HCT116 (cell line): ENCODE measurements at regions not wholly inside any gene's neighbourhood (a gene's known extent, or its start where the extent isn't known, plus 50 kb on each side); places are given as distances from the start of the nearest gene placed in this dataset.

Source experiments
- ATAC-seq: fragments of 200-7000 bp; cut with Tn5 transposase; 2 replicates; pipeline ENCODE4 v1.9.1; 2020; ENCODE audit warnings: mild to moderate bottlenecking, moderate library complexity
- BruUV-seq: library from RNA; stranded (reverse); fragments of 400-500 nt; replicated peaks from 2 replicates; lab custom pipeline; 2021; lab: Mats Ljungman, UMichigan
- CTCF ChIA-PET: fragments of 300-600 bp; sonication (Branson Sonifier 250); formaldehyde crosslinking; loops from one replicate; lab custom pipeline; 2021; ENCODE audit warnings: antibody characterized with exemption; lab: Charles Lee
- POLR2A ChIA-PET: fragments of 300-600, 350-600 bp; sonication (Branson Sonifier 250); formaldehyde crosslinking; loops from one replicate; lab custom pipeline; 2021; ENCODE audit warnings: antibody characterized with exemption; lab: Charles Lee
- RAD21 ChIA-PET, 2 experiments: fragments of 300-600 bp; sonication (Branson Sonifier 250); formaldehyde crosslinking; loops; one replicate each; lab custom pipeline; 2023; ENCODE audit warnings: low total read pairs in 2 of 2; ENCODE audit not compliant: uncharacterized antibody in 2 of 2, unreplicated experiment in 2 of 2, low non-redundant PET in 1 of 2; lab: Charles Lee
- DNase-seq: peaks from one replicate; pipeline ENCODE4 v3.0.0-alpha.2; 2010; ENCODE audit warnings: low read depth, low spot score
- H2AFZ ChIP-seq: fragments of 200-600 bp; shearing (Covaris generic), sonication (generic); 2 replicates; pipeline ENCODE4 v1.6.1; 2017; ENCODE audit warnings: low read depth, mixed run types, mixed read lengths, antibody characterized with exemption, low read length; ENCODE audit not compliant: poor library complexity, severe bottlenecking
- H3K27ac ChIP-seq: 2 replicates; pipeline ENCODE4 v1.5.1; 2012; ENCODE audit warnings: low read depth, low read length
- H3K27me3 ChIP-seq: fragments of 200-600 bp; sonication (generic); 2 replicates; pipeline ENCODE4 v1.6.1; 2016; ENCODE audit warnings: mixed run types, low read length, mixed read lengths; ENCODE audit not compliant: insufficient read depth
- H3K36me3 ChIP-seq, 2 experiments: fragments of 200-500 bp in 1 of 2; fragments of 200-600 bp in 1 of 2; sonication (Bioruptor generic) in 1 of 2; sonication (generic) in 1 of 2; 2 replicates each; pipeline versions ENCODE4 v1.5.1 to v1.6.1; 2014 to 2016; ENCODE audit warnings: low read length in 2 of 2, inconsistent platforms in 1 of 2, mixed read lengths in 1 of 2, mixed run types in 1 of 2; ENCODE audit not compliant: insufficient read depth in 2 of 2, control insufficient read depth in 1 of 2
- H3K4me1 ChIP-seq, 2 experiments: fragments of 200-600 bp in 1 of 2; sonication (generic) in 1 of 2; 2 replicates each; pipeline versions ENCODE4 v1.5.1 to v1.6.1; 2012 to 2017; ENCODE audit warnings: low read length in 2 of 2, inconsistent platforms in 1 of 2, mild to moderate bottlenecking in 1 of 2, mixed read lengths in 1 of 2, mixed run types in 1 of 2, moderate library complexity in 1 of 2; ENCODE audit not compliant: insufficient read depth in 2 of 2, control insufficient read depth in 1 of 2
- H3K4me2 ChIP-seq: fragments of 200-600 bp; sonication (generic); 2 replicates; pipeline ENCODE4 v1.6.1; 2017; ENCODE audit warnings: mixed run types, low read length, mixed read lengths
- H3K4me3 ChIP-seq, 2 experiments: fragments of 200-600 bp in 1 of 2; sonication (generic) in 1 of 2; replicated peaks in 1 of 2; 2 replicates each; pipeline ENCODE4 v1.5.1; 2011 to 2016; ENCODE audit warnings: low read length in 2 of 2, control low read depth in 1 of 2, low read depth in 1 of 2, mild to moderate bottlenecking in 1 of 2, mixed read lengths in 1 of 2, mixed run types in 1 of 2
- H3K79me2 ChIP-seq: fragments of 200-600 bp; sonication (generic); 2 replicates; pipeline ENCODE4 v1.6.1; 2017; ENCODE audit warnings: mild to moderate bottlenecking, mixed run types, low read length, moderate library complexity, mixed read lengths; ENCODE audit not compliant: insufficient read depth
- H3K9ac ChIP-seq: fragments of 200-600 bp; sonication (generic); 2 replicates; pipeline ENCODE4 v1.6.1; 2016; ENCODE audit warnings: low read length, mixed read lengths
- H3K9me2 ChIP-seq: fragments of 200-600 bp; sonication (generic), shearing (Covaris generic); 2 replicates; pipeline ENCODE4 v1.6.1; 2017; ENCODE audit warnings: mixed run types, mild to moderate bottlenecking, moderate library complexity; ENCODE audit not compliant: insufficient read depth
- H3K9me3 ChIP-seq, 2 experiments: fragments of 200-500 bp in 1 of 2; fragments of 200-600 bp in 1 of 2; sonication (Bioruptor generic) in 1 of 2; sonication (generic) in 1 of 2; 2 replicates each; pipeline ENCODE4 v1.6.1; 2014 to 2017; ENCODE audit warnings: low read length in 2 of 2, mixed read lengths in 2 of 2, inconsistent platforms in 1 of 2, low read depth in 1 of 2, mild to moderate bottlenecking in 1 of 2, mixed run types in 1 of 2, moderate library complexity in 1 of 2; ENCODE audit not compliant: control insufficient read depth in 1 of 2, insufficient read depth in 1 of 2
- H4K20me1 ChIP-seq: fragments of 200-600 bp; sonication (generic), shearing (Covaris generic); 2 replicates; pipeline ENCODE4 v1.6.1; 2017; ENCODE audit warnings: mixed run types, mild to moderate bottlenecking, moderate library complexity; ENCODE audit not compliant: insufficient read depth
- EZH2 ChIP-seq: fragments of 200-600 bp; sonication (generic); IDR thresholded peaks from 2 replicates; pipeline ENCODE4 v1.6.1; 2017; ENCODE audit warnings: antibody characterized with exemption, mixed run types
- EZH2phosphoT487 ChIP-seq: fragments of 200-600 bp; IDR thresholded peaks from 2 replicates; pipeline ENCODE4 v1.6.1; 2018; ENCODE audit warnings: antibody characterized with exemption, borderline replicate concordance
- FOSL1 ChIP-seq: IDR thresholded peaks from 2 replicates; pipeline ENCODE4 v1.6.1; 2012; ENCODE audit warnings: low read depth
- TCF7L2 ChIP-seq: IDR thresholded peaks from 2 replicates; pipeline ENCODE4 v1.7.0; 2011; ENCODE audit warnings: borderline replicate concordance, inconsistent platforms; ENCODE audit not compliant: insufficient read depth, insufficient read length; ENCODE audit errors: extremely low read depth
- ZFX ChIP-seq: fragments of 450-650 bp; IDR thresholded peaks from 2 replicates; pipeline ENCODE4 v1.6.1; 2017
- ZNF274 ChIP-seq: fragments of 200-500 bp; sonication (Bioruptor generic); IDR thresholded peaks from 2 replicates; pipeline ENCODE4 v1.6.1; 2014; ENCODE audit warnings: mild to moderate bottlenecking, low read depth, low read length, inconsistent platforms
- intact Hi-C: fragments of 100-400 bp; cut with micrococcal nuclease; formaldehyde crosslinking; loops from 2 replicates; pipeline ENCODE4 v1.10.0; 2022
- TF ChIP-seq, protein P1 (sequence below): IDR thresholded peaks from 2 replicates; pipeline ENCODE4 v1.6.1; 2012
- TF ChIP-seq, protein P2 (sequence below): IDR thresholded peaks from 2 replicates; pipeline ENCODE4 v1.6.1; 2012
- TF ChIP-seq, protein P3 (sequence below): IDR thresholded peaks from 2 replicates; pipeline ENCODE4 v1.6.1; 2011; ENCODE audit warnings: mild to moderate bottlenecking, low read length, moderate library complexity; ENCODE audit not compliant: insufficient replicate concordance; ENCODE audit errors: extremely low read depth
- TF ChIP-seq, protein P4 (sequence below): IDR thresholded peaks from 2 replicates; pipeline ENCODE4 v1.6.1; 2012; ENCODE audit warnings: low read depth

DNA sequence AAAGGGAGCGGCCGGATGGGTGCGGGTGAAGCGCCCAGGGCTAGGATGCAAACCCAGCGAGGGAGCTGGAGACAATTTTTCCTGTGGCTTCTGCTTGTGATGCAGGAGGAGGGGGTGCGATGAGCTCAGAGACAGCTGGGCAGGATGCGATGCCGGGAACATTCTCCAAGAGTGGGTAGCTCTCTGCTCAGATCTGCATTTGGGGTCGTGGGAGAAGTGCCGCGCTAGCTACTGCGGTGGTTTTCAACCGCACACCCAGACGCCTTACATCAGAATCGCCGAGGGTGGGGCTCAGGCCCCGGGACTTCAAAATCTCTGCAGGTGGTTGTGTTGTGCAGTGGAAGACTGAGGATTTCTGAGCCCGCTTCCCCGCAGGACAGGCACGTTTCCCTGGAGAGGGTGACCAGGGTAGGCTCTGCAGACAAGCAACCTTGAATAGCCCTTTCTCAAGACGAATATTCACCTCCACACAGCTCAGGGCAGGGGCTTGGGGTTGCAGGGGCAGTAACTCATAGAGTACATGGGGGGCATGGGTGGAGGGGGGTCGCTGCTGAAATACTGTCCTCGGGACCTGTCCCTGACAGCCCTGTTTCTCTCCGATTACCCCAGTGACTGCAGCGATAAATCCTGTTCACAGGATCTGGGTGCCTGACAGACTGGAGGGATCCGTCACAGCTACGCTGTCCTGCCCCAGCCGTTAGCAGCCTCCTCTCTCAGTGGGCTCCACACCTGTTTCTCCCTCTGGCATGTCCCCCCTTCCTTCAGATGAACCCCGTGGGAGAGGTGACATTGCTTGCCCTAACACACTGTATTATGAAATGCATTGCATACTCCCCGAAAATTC is 63.3 kb downstream of the HAPSTR1 start:
- ChIA-PET RAD21 (no interaction called here), POLR2A (interaction anchor here (0.6 kb wide), 1 partner anchor 115 kb away, joined by 4 read pairs; no protein-coding TSS in a partner anchor), CTCF (no interaction called here)
- TF ChIP-seq, protein P1, sequence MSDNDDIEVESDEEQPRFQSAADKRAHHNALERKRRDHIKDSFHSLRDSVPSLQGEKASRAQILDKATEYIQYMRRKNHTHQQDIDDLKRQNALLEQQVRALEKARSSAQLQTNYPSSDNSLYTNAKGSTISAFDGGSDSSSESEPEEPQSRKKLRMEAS, result no peak
- TF ChIP-seq EZH2 (no peak), ZNF274 (no peak), ZFX (no peak), TCF7L2 (no peak), FOSL1 (no peak), EZH2phosphoT487 (no peak)
- TF ChIP-seq, protein P2, sequence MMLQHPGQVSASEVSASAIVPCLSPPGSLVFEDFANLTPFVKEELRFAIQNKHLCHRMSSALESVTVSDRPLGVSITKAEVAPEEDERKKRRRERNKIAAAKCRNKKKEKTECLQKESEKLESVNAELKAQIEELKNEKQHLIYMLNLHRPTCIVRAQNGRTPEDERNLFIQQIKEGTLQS, result no peak
- TF ChIP-seq, protein P3, sequence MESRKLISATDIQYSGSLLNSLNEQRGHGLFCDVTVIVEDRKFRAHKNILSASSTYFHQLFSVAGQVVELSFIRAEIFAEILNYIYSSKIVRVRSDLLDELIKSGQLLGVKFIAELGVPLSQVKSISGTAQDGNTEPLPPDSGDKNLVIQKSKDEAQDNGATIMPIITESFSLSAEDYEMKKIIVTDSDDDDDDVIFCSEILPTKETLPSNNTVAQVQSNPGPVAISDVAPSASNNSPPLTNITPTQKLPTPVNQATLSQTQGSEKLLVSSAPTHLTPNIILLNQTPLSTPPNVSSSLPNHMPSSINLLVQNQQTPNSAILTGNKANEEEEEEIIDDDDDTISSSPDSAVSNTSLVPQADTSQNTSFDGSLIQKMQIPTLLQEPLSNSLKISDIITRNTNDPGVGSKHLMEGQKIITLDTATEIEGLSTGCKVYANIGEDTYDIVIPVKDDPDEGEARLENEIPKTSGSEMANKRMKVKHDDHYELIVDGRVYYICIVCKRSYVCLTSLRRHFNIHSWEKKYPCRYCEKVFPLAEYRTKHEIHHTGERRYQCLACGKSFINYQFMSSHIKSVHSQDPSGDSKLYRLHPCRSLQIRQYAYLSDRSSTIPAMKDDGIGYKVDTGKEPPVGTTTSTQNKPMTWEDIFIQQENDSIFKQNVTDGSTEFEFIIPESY, result no peak
- TF ChIP-seq, protein P4, sequence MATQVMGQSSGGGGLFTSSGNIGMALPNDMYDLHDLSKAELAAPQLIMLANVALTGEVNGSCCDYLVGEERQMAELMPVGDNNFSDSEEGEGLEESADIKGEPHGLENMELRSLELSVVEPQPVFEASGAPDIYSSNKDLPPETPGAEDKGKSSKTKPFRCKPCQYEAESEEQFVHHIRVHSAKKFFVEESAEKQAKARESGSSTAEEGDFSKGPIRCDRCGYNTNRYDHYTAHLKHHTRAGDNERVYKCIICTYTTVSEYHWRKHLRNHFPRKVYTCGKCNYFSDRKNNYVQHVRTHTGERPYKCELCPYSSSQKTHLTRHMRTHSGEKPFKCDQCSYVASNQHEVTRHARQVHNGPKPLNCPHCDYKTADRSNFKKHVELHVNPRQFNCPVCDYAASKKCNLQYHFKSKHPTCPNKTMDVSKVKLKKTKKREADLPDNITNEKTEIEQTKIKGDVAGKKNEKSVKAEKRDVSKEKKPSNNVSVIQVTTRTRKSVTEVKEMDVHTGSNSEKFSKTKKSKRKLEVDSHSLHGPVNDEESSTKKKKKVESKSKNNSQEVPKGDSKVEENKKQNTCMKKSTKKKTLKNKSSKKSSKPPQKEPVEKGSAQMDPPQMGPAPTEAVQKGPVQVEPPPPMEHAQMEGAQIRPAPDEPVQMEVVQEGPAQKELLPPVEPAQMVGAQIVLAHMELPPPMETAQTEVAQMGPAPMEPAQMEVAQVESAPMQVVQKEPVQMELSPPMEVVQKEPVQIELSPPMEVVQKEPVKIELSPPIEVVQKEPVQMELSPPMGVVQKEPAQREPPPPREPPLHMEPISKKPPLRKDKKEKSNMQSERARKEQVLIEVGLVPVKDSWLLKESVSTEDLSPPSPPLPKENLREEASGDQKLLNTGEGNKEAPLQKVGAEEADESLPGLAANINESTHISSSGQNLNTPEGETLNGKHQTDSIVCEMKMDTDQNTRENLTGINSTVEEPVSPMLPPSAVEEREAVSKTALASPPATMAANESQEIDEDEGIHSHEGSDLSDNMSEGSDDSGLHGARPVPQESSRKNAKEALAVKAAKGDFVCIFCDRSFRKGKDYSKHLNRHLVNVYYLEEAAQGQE, result no peak
- DNase-seq (no peak), ATAC-seq (no peak)
- H3K9me3 ChIP-seq, result no peaks in the 10 kb centered on the region
- no peak overlapping the region for H3K4me2 ChIP-seq
- intact Hi-C loops, result no loop called here
- no peaks in the 10 kb centered on the region for H3K27me3 ChIP-seq
- no TSS peak for BruUV-seq
- no peak overlapping the region for H2AFZ ChIP-seq
- no peak overlapping the region for H3K4me3 ChIP-seq
- no peaks in the 10 kb centered on the region for H4K20me1 ChIP-seq
- no peaks in the 10 kb centered on the region for H3K79me2 ChIP-seq
- H3K4me1 ChIP-seq, result peaks cover 0 to 6% of the 10 kb centered on the region in 2 experiments; a peak in 1 of 4 replicates
- no peaks in the 10 kb centered on the region for H3K9me2 ChIP-seq
- no peak overlapping the region for H3K9ac ChIP-seq
- H3K36me3 ChIP-seq, result no peaks in the 10 kb centered on the region
- H3K27ac ChIP-seq, result no peak overlapping the region
